GM19324 (cell line): ENCODE measurements at regions not wholly inside any gene's neighbourhood (a gene's known extent, or its start where the extent isn't known, plus 50 kb on each side); places are given as distances from the start of the nearest gene placed in this dataset.
"Not testable (repeated sequence)": the region's sequence is repeated elsewhere in the genome, so short reads cannot be mapped to it uniquely, and the experiment has no call there.

Experiments
- ATAC-seq: cut with Tn5 transposase; IDR thresholded peaks from one replicate; pipeline ENCODE4 v1.9.1; 2021; ENCODE audit warnings: mild to moderate bottlenecking, moderate library complexity; ENCODE audit not compliant: unreplicated experiment, low FRiP score

DNA sequence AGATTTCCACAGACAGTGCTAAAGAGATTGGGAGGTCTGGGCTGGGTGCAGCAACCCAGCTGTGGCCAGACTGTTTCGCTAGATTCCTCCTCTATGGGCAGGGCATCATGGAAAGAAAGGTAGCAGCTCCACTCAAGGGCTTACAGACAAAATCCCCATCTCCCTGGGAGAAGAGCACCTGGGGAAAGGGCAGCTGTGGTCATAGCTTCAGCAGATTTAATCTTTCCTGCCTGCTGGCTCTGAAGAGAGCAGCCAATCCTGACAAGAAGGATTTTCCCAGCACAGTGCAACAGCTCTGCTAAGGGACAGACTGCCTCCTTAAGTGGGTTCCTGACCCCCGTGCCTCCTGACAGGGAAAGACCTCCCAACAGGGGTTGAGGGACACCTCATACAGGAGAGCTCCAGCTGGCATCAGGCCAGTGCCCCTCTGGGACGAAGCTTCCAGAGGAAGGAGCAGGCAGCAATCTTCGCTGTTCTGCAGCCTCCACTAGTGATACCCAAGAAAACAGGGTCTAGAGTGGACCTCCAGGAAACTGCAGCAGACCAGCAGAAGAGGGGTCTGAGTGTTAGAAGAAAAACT lies 1379.3 kb upstream of the ACO1 start:
- no peak for ATAC-seq

DNA sequence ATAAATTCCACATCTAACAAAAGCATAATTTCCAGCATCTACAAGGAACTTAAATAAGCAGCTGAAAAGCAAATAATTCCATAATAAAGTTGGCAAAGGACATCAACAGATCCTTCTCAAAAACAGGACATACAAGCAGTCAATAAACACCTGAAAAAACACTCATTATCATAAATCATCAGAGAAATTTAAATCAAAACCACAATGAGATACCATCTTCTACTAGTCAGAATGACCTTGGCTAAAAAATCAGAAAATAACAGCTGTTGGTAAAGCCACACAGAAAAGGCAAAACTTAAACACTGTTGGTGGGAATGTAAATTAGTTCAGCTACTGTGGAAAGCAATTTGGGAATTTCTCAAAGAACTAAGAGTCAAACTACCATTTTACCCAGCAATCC lies 1371.1 kb upstream of the ACO1 start:
- ATAC-seq: no peak

- no peak for ATAC-seq
Observed at GRCh38 chr9:31023847-31024246, 1360.6 kb upstream of the ACO1 start.

DNA sequence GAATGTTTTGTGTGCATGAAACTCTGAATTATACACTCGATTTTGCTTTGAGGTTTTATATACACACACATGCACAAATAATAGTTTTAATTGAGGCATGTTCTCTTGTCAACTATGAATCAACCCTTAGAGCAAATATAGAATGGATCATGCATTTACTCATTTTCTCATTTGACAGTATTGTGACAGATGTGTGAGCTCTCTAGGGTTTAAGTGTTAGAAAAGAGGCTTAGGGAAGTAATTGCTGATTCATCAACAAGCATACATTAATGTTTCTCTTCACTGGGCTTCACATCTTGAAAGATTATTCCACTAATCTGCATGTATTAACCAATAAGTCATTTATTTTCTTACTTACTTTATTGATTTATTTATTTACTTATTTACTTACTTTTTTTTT lies 1356.8 kb upstream of the ACO1 start:
- ATAC-seq: no peak

DNA sequence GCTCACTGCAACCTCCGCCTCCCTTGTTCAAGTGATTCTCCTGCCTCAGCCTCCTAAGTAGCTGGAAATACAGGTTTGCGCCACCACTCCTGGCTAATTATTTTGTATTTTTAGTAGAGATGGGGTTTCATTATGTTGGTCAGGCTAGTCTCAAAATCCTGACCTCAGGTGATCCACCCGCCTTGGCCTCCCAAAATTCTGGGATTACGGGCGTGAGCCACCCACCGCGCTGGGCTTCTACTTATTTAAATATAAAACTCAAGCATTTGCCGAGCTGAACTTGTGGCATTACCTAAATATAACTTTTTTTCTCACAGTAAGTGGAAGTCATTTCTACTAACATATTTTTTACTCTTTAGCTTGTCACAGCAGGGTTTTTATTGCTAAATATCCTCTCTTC lies 1356.3 kb upstream of the ACO1 start:
- no peak for ATAC-seq

DNA sequence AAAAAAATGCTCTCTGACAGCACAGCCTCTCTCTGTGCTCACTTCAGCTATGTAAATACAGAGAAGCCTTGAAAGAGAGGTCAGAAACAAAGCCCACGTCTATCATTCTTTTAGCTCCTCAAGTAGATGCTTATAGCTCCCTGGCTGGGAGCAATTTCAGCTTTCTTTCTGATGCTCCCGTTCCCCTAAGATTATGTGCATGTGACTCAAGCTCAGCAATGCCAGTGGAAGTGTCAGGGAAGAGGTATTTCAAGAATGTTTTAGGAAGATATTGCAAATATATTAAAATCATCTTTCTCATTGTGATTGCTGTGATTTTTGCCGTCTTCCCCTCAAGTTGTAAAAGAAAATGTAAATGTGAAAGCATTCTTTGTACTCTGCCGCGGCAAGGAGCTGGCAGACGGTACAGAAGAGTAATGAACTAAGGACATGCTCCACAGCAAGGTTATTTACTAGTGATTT lies 1353.7 kb upstream of the ACO1 start:
- ATAC-seq: no peak

DNA sequence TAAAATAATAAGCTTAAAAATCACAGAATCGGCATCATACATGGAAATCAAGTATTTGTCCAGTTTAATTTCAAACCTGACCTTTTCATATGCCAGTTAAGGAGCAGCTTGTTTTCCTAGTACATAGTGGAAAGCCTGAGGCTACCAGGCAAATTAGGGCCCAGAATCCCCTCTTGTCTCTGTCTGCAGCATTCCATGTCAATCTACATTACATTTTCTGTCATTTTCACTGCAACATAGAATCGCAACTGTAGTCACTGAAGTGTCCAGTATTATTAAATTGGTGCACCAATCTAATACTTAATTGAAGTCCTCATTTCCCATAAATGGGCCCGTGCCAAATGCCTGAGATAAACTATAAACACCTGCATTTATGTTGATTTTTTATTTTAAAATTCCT lies 1352.2 kb upstream of the ACO1 start:
- no peak for ATAC-seq

GRCh38 chr9:31034311-31034710 lies 1350.1 kb upstream of the ACO1 start:
- ATAC-seq: no peak

- no peak for ATAC-seq
Observed at GRCh38 chr9:31040564-31040963, 1343.9 kb upstream of the ACO1 start.

GRCh38 chr9:31045810-31046209 lies 1338.6 kb upstream of the ACO1 start:
- no peak for ATAC-seq

GRCh38 chr9:31061592-31061991 lies 1322.9 kb upstream of the ACO1 start:
- ATAC-seq: not testable (repeated sequence)

DNA sequence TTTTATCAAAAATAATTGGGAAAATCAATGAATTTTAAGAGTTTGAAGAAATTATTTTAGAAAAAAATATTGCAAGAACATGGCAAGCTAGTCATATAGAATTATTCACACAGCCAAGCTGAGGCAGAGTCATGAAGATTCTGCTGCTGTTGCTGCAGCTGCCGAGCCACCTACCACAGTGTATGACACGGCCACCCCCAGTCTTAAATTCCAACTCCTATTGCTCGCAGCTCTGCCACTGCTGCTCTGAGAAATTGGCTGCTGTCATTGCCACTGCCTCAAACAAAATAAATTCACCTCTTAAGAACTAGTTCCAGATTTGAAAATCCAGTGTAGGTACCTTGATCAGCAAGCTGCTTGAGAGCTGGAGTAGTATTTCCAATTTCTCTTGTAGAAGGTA lies 1318.8 kb upstream of the ACO1 start:
- no peak for ATAC-seq

GRCh38 chr9:31067418-31067817 lies 1317.0 kb upstream of the ACO1 start:
- ATAC-seq: no peak

DNA sequence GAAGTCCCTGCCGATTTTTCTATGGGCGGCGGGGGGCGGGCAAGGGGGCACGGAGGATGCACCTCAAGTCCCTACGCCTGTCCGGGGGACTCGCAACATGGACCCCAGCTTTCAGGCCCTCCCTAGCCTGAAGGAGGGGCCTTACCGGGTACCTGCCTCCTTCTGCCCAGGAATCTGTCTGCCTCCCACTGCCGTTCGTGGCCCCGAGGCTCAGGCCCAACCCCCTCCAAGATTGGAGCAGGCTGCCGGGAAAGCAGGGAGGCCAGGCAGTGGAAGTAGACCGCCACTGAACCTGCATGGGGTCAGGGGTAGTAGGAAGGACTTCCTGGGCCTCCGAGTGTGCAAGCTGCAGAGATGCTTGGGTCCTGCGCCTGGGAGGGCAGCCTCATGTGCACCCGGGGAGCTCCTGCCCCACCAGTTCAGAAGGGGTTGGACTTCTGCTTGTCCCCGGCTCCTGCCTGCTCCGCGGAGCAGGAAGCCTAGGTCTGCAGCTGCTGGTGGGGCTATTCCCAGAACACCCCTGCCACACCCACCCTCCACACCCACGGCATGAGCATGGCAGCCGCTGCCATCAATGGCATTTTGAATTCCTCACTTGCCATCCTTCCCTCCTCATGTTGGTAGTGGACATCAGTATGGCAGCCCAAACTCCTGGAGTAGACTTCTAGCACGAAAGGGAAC lies 1312.7 kb upstream of the ACO1 start:
- no peak for ATAC-seq

- no peak for ATAC-seq
Observed at GRCh38 chr9:31078175-31078574, 1306.3 kb upstream of the ACO1 start.

GRCh38 chr9:31084350-31084749 lies 1300.1 kb upstream of the ACO1 start:
- no peak for ATAC-seq

DNA sequence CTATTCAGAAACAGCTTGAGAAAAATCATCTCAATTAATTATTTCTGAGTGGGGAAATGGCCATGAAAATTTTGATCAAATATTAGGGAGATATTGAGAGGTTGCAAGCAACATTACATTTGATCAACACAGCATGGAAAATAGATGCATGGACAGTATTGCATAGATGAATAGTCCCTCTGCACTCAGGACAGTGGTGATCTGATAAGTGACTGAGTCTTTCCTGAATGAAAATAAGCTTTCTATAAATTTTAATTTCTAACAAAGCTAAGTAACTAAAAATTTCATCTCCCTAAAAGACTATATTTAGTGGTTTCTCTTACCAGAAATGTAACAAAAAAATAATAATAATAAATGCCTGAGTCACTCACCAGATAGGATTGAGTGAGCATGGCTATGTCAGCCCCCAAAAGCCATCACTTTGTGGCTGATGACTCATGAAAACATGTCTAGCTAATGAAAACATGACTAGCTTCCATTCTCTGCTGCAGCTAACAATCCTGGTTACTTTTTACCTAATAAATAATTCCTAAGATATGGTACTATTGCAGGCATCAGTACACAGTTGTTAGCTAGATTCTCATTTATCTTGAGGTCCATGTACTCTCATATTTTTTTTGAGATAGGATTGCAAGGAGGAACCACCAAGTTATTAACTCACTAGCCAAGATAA lies 1294.8 kb upstream of the ACO1 start:
- no peak for ATAC-seq

- no peak for ATAC-seq
Observed at GRCh38 chr9:31100311-31100710, 1284.1 kb upstream of the ACO1 start.

GRCh38 chr9:31103836-31104235 lies 1280.6 kb upstream of the ACO1 start:
- no peak for ATAC-seq

DNA sequence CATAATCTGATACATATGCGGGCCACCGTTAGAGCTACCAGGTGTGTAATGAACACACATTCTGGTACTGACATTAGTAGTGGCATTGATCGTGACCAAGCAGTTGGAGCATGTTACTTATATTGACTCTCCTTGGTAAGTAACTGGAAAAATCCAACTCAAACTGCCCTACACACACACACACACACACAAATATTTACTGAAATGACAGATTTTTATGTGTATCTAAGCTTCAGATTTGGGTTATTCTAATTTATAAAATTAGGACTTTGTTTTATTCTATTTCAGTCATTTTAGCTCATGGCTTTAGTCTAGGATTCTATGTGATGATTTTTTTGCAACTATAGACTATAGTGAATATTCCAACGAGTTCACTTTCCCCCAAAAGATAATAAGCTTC lies 1280.2 kb upstream of the ACO1 start:
- no peak for ATAC-seq

DNA sequence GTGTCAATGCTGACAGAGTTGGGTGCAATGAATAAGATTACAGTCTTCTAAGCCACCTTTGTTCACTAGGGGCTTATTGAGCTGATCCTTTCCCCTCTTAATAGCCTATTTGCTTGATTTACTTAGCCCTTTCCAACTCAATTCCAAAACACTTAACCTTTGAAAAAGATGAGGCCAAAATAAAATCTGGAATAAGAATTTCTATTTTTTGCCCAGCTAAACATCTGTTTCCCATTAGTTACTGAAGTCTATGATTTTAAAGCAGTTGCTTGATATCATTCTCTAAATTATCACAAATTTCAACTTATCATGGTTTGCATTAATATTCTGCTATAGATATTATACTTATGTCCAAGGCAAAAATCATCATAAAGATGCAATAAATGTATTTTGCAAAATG lies 1272.0 kb upstream of the ACO1 start:
- ATAC-seq: no peak

DNA sequence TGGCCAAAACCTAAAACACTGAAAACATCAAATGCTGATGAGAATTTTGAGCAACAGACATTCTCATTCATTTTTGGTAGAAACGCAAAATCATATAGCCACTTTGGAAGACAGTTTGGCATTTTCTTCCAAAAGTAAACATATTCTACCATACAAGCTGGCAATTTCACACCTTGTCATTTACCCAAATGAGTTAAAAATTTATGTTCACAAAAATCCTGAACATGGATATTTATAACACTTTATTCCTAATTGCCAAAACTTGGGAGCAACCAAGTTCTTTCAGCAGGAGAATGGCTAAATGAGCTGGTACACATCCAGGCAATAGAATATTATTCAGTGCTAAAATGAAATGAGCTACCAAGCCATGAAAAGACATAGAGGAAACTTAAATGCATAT lies 1270.1 kb upstream of the ACO1 start:
- no peak for ATAC-seq
